CD14-positive monocyte (primary cell): ENCODE measurements at regions not wholly inside any gene's neighbourhood (a gene's known extent, or its start where the extent isn't known, plus 50 kb on each side); places are given as distances from the start of the nearest gene placed in this dataset.

Source experiments
- DNase-seq, 3 donors: peaks; one replicate each; pipeline ENCODE4 v3.0.0-alpha.2; 2011 to 2022
- H2AFZ ChIP-seq: 2 replicates; pipeline ENCODE4 v1.6.0; 2012; ENCODE audit warnings: mild to moderate bottlenecking, low read depth, low read length, inconsistent platforms; ENCODE audit not compliant: insufficient read depth, poor library complexity, severe bottlenecking
- H3K27ac ChIP-seq, 2 donors: 1 replicate in 1 of 2; 2 replicates in 1 of 2; pipeline ENCODE4 v1.5.1; 2012 to 2013; ENCODE audit warnings: low read length in 2 of 2, control low read depth in 1 of 2, inconsistent platforms in 1 of 2, low read depth in 1 of 2, mild to moderate bottlenecking in 1 of 2
- H3K27me3 ChIP-seq, 2 donors: one replicate each; pipeline versions ENCODE4 v1.6.0 to v1.6.1; 2011 to 2013; ENCODE audit warnings: low read length in 2 of 2; ENCODE audit not compliant: control insufficient read depth in 2 of 2, insufficient read depth in 2 of 2
- H3K36me3 ChIP-seq, 2 donors: replicated peaks in 1 of 2; 1 replicate in 1 of 2; 2 replicates in 1 of 2; pipeline versions ENCODE4 v1.5.1 to v1.6.1; 2012 to 2013; ENCODE audit warnings: low read length in 2 of 2, control low read depth in 1 of 2, inconsistent platforms in 1 of 2, mild to moderate bottlenecking in 1 of 2; ENCODE audit not compliant: insufficient read depth in 2 of 2, control insufficient read depth in 1 of 2
- H3K4me1 ChIP-seq, 2 donors: 1 replicate in 1 of 2; 2 replicates in 1 of 2; pipeline versions ENCODE4 v1.5.1 to v1.6.1; 2012 to 2013; ENCODE audit warnings: low read length in 2 of 2, control low read depth in 1 of 2, inconsistent platforms in 1 of 2, mild to moderate bottlenecking in 1 of 2, moderate library complexity in 1 of 2; ENCODE audit not compliant: insufficient read depth in 2 of 2, control insufficient read depth in 1 of 2
- H3K4me2 ChIP-seq: replicated peaks from 2 replicates; pipeline ENCODE3; 2012; ENCODE audit warnings: low read length, moderate library complexity, mild to moderate bottlenecking; ENCODE audit not compliant: poor library complexity, severe bottlenecking; ENCODE audit errors: extremely low read depth
- H3K4me3 ChIP-seq, 3 experiments: fragments of 200-600 bp in 1 of 3; sonication (generic) in 1 of 3; replicated peaks in 1 of 3; 1 replicate in 2 of 3; 2 replicates in 1 of 3; pipeline ENCODE4 v1.5.1; 2011 to 2013; ENCODE audit warnings: low read length in 3 of 3, mild to moderate bottlenecking in 3 of 3, control low read depth in 2 of 3, low read depth in 2 of 3, inconsistent platforms in 1 of 3, moderate library complexity in 1 of 3
- H3K79me2 ChIP-seq: 2 replicates; pipeline ENCODE4 v1.6.0; 2012; ENCODE audit warnings: mild to moderate bottlenecking, control low read depth, inconsistent platforms, low read length, moderate library complexity; ENCODE audit not compliant: insufficient read depth
- H3K9ac ChIP-seq: 2 replicates; pipeline ENCODE4 v1.6.0; 2017; ENCODE audit warnings: low read length, mild to moderate bottlenecking; ENCODE audit not compliant: insufficient read depth, poor library complexity, severe bottlenecking
- H3K9me3 ChIP-seq, 2 donors: replicated peaks in 1 of 2; 1 replicate in 1 of 2; 2 replicates in 1 of 2; pipeline versions ENCODE4 v1.5.1 to v1.6.1; 2012 to 2013; ENCODE audit warnings: low read length in 2 of 2, control low read depth in 1 of 2; ENCODE audit not compliant: control insufficient read depth in 1 of 2, insufficient read depth in 1 of 2
- H4K20me1 ChIP-seq: 2 replicates; pipeline ENCODE4 v1.6.0; 2012; ENCODE audit warnings: mild to moderate bottlenecking, low read length, control low read depth, moderate library complexity; ENCODE audit not compliant: insufficient read depth
- H3K27ac Mint-ChIP-seq, 7 donors: one replicate each; pipeline ENCODE4 v1.8.0; 2020; ENCODE audit warnings: mild to moderate bottlenecking in 7 of 7, mixed read lengths in 7 of 7, moderate library complexity in 6 of 7, inconsistent platforms in 2 of 7
- H3K27me3 Mint-ChIP-seq, 3 donors: one replicate each; pipeline ENCODE4 v1.8.0; 2021 to 2022; ENCODE audit warnings: low read depth in 3 of 3, mild to moderate bottlenecking in 3 of 3, mixed read lengths in 3 of 3, moderate library complexity in 3 of 3, inconsistent platforms in 1 of 3
- H3K36me3 Mint-ChIP-seq, 2 donors: one replicate each; pipeline ENCODE4 v1.8.0; 2020; ENCODE audit warnings: mixed read lengths in 2 of 2, inconsistent platforms in 1 of 2, mild to moderate bottlenecking in 1 of 2
- H3K4me1 Mint-ChIP-seq: one replicate; pipeline ENCODE4 v1.8.0; 2020; ENCODE audit warnings: mild to moderate bottlenecking, mixed read lengths
- H3K4me3 Mint-ChIP-seq, 2 donors: one replicate each; pipeline ENCODE4 v1.8.0; 2020; ENCODE audit warnings: mild to moderate bottlenecking in 2 of 2, mixed read lengths in 2 of 2, moderate library complexity in 1 of 2
- H3K9me3 Mint-ChIP-seq, 7 donors: one replicate each; pipeline ENCODE4 v1.8.0; 2020 to 2022; ENCODE audit warnings: mixed read lengths in 7 of 7, mild to moderate bottlenecking in 6 of 7, moderate library complexity in 6 of 7, inconsistent platforms in 2 of 7
- CTCF ChIP-seq: fragments of 200-600 bp; IDR thresholded peaks from one replicate; pipeline ENCODE4 v1.8.0; 2022; ENCODE audit warnings: antibody characterized with exemption, mild to moderate bottlenecking
- WGBS: methylation state at CpG from one replicate; pipeline ENCODE4 v1.1.5; 2013; ENCODE audit warnings: missing lambda C conversion rate; ENCODE audit not compliant: insufficient coverage; 5-methylcytosine and 5-hydroxymethylcytosine counted together
- intact Hi-C, 2 donors: fragments of 100-400 bp; cut with micrococcal nuclease; formaldehyde crosslinking; loops; one replicate each; pipeline versions ENCODE4 v1.15.0 to v1.15.1; 2023

- Histone ChIP-seq H3K4me1 (no peaks in the 10 kb centered on the region), H3K36me3 (no peaks in the 10 kb centered on the region), H2AFZ (no peak overlapping the region), H3K9ac (no peak overlapping the region), H3K27ac (no peak overlapping the region), H4K20me1 (no peaks in the 10 kb centered on the region), H3K4me2 (no peak overlapping the region), H3K9me3 (peaks cover 0 to 6% of the 10 kb centered on the region in 2 donors), H3K79me2 (no peaks in the 10 kb centered on the region), H3K27me3 (no peaks in the 10 kb centered on the region), H3K4me3 (no peak overlapping the region)
- DNase-seq, result no peak
- no peaks in the 10 kb centered on the region for H3K4me1 Mint-ChIP-seq
- peaks cover 0 to 2% (median 0%) of the 10 kb centered on the region in 3 donors for H3K27me3 Mint-ChIP-seq
- no peak overlapping the region for H3K27ac Mint-ChIP-seq
- intact Hi-C loops, result no loop called here
- no CpG with 5 or more reads among the region's 4 CpGs for WGBS
- H3K4me3 Mint-ChIP-seq, result no peak overlapping the region
- peaks cover 0 to 9% (median 5%) of the 10 kb centered on the region in 7 donors for H3K9me3 Mint-ChIP-seq
- H3K36me3 Mint-ChIP-seq, result no peaks in the 10 kb centered on the region
- TF ChIP-seq CTCF, result no peak
These were observed 252.0 kb downstream of the DTWD2 start for GRCh38 chr5:118736396-118736795.

GRCh38 chr5:118733394-118733793, 255.0 kb downstream of the DTWD2 start:
- H3K9me3 Mint-ChIP-seq, result peaks cover 2 to 11% (median 9%) of the 10 kb centered on the region in 7 donors
- TF ChIP-seq CTCF, result no peak
- no peaks in the 10 kb centered on the region for H3K79me2 ChIP-seq
- H3K4me2 ChIP-seq, result no peak overlapping the region
- H3K27me3 ChIP-seq, result no peaks in the 10 kb centered on the region
- no peaks in the 10 kb centered on the region for H3K36me3 ChIP-seq
- no peaks in the 10 kb centered on the region for H4K20me1 ChIP-seq
- H3K4me1 Mint-ChIP-seq, result no peaks in the 10 kb centered on the region
- DNase-seq, result no peak
- H3K36me3 Mint-ChIP-seq, result no peaks in the 10 kb centered on the region
- H3K27ac ChIP-seq, result no peak overlapping the region
- no peaks in the 10 kb centered on the region for H3K4me1 ChIP-seq
- no peak overlapping the region for H3K4me3 ChIP-seq
- H3K27ac Mint-ChIP-seq, result no peak overlapping the region
- no peak overlapping the region for H2AFZ ChIP-seq
- peaks cover 0 to 4% (median 0%) of the 10 kb centered on the region in 3 donors for H3K27me3 Mint-ChIP-seq
- H3K9ac ChIP-seq, result no peak overlapping the region
- peaks cover 8 to 10% of the 10 kb centered on the region in 2 donors for H3K9me3 ChIP-seq
- intact Hi-C loops, result no loop called here
- 100% methylated on average over 1 of the region's 3 CpGs for whole genome bisulfite sequencing
- no peak overlapping the region for H3K4me3 Mint-ChIP-seq
